Right renal cortex interstitium (tissue), 3 donors: ENCODE measurements at regions not wholly inside any gene's neighbourhood (a gene's known extent, or its start where the extent isn't known, plus 50 kb on each side); places are given as distances from the start of the nearest gene placed in this dataset.
A peak's percentile ranks its signal among the peaks of the same experiment; 100 is the strongest.

Experiments
- DNase-seq, 3 donors: peaks; one replicate each; pipeline ENCODE4 v3.0.0-alpha.2; 2013; ENCODE audit warnings: low read depth in 3 of 3, low spot score in 2 of 3

DNA sequence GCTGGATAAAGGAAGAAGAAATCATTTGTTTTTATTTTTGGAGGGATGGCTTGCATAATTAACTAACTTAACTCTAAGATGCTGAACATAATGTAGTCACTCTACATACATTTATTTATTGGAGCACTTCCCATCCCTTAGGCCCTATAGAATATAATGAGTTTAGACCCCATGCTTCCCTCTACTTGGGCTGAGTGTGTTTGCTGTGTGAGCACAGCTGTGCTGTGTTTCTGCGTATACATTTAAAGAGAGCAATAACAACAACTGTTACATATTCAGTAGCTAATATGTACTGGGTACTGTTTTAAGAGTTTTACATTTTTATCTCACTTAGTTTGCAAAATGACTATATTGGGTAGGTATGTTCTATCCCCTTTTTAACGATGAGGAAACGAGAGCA, 736.6 kb upstream of the NRSN1 start:
- DNase-seq: no peak

- DNase-seq: no peak
These were observed 735.8 kb upstream of the NRSN1 start for GRCh38 chr6:23390221-23390620.

GRCh38 chr6:23394681-23395080, 731.3 kb upstream of the NRSN1 start:
- no peak for DNase-seq

GRCh38 chr6:23395381-23395780, 730.6 kb upstream of the NRSN1 start:
- no peak for DNase-seq

DNA sequence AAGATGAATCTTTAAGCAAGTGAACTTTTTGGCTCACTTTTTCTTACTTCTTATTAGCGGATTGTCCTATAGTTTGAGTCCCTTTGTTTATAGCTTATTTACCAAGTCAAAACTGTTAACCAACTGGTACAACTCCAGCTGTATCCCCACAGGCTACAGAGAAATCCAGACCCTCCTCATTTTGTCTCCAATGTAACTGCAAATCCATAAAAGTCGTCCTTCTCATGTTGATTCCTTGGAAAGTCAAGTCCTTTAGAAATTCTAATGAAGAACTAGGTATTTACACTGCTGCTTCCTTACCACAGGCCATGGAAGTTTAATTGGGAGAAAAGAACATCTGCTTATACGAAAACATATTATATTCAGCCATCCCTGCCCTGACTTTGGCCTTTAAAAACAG, 729.1 kb upstream of the NRSN1 start:
- DNase-seq: no peak

GRCh38 chr6:23403460-23403859, 722.6 kb upstream of the NRSN1 start:
- no peak for DNase-seq

GRCh38 chr6:23409531-23409930, 716.5 kb upstream of the NRSN1 start:
- no peak for DNase-seq

DNA sequence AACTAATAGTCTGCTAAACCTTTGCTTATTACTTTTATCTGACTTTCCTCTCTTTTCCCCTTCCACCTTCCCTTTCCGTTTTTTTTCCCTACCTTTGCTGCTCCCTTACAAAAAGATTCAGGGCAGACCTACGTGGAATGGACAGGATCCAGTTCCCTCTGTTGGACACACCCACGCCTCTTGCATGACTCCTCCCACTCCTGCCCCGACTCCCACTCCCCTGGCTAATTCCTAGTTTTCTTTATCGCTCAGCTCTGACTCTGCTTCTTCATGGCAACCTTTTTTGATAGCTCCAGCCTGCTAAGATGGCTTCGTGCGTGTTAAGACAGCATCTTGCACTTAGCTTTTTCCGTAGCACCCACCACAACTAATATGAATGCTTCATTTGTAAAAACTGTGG, 715.6 kb upstream of the NRSN1 start:
- no peak for DNase-seq

DNA sequence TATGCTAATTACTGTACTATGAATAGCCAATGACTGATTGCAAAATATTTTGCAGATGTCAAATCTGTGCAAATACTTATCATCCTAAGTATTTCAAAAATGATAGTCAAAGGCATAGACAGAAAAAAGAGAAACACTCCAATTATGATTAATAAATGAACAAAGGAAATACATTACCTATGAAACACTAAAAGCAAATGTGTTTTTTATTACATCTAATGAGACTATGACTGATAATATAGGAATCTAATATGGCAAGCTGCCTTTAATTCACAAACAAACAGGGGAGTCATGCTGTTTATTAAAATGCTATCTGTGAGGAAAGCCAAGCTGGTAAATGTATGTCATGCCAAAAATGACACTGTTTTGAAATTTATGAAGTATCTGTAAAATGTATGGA, 713.2 kb upstream of the NRSN1 start:
- no peak for DNase-seq

GRCh38 chr6:23413327-23414050, 712.5 kb upstream of the NRSN1 start:
- DNase-seq: no peak

DNA sequence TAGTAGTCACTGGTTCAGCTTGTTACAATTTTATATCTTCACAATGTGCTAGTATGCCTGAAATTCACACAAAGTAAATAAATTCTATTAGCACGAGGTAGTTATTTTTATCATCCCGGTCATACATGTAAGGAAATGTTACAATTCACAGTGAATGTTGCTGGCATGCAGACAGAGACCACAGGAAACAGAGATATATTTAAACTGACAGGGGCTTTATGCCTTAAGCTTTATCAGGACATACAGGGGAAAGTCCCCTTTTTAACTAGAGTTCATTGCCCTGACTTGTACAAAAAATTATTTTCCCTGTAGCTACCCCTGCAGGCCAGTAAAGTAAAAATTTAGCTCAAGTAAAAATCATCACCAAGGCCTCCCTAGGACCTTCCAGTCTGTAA, 712.0 kb upstream of the NRSN1 start:
- DNase-seq: peak; percentile 58 to 79 (median 68)

GRCh38 chr6:23414922-23415321, 711.1 kb upstream of the NRSN1 start:
- no peak for DNase-seq

- DNase-seq: no peak
These were observed 710.1 kb upstream of the NRSN1 start for GRCh38 chr6:23415819-23416427.

DNA sequence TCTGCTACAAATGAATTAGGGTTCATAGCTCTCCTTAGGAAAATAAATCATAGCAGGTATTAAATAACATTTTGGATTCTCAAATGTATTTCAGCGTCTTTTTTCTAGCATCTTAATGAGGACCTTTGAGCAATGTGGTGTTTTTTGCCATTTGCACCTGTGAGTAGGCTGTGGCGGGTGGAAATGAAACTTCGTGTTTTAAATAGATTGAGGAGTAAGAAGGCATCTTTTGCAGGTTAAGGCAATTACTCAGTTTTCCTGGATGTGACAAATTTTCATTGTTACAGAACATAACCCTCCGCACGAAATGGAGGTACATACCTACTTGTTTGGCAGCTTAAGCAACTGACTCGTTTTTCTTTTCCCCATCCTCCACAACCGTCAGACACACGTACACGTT, 708.9 kb upstream of the NRSN1 start:
- no peak for DNase-seq

DNA sequence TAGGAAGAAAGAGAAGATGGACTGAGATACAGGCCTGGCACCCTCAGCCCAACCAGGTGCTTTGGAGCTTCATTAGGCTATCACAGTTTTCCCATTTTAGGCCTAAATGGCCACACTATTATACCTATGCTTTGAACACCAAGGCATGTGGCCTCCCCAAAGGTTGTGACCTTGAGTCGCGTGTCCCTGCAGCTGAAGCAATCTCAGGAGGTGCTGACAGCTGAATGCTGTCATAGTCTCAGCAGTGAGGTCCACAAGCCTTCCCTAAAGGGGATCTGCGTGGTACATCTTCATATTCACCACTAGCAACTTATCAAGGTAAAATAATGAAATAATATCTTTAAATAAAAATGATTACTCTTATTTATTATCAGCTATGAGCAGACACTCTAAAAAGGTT, 707.9 kb upstream of the NRSN1 start:
- DNase-seq: no peak

- no peak for DNase-seq
These were observed 707.0 kb upstream of the NRSN1 start for GRCh38 chr6:23419046-23419445.

DNA sequence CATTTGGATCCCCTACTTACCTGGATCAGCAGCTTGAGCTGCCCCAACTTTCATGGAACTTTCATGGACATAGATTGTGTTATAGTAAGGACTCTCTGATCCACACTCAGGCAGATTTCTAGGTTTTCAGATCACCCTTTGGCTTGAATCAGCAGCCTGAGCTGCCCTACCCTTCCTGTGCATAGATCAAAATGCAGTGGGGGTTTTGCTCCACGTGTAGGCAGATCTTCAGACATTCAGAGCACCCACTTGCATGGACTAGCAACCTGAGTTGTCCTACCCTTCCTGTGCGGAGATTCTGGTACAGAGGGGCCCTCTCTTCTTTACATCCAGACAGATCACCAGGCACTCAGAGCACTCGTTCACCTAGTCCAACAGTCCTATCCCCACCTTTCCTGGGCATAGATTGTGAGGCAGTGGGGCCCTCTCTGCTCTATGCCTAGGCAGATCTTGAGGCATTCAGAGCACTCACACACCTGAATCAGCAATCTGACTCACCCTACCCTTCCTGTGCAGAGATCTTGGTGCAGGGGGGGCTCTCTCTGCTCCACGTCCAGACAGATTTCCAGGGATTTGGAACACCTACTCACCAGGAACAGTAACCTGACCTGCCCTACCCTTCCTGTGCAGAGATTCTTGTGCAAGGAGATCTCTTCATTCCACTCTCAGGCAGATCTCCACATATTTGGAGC, 705.2 kb upstream of the NRSN1 start:
- DNase-seq: no peak

- DNase-seq: no peak
These were observed 701.4 kb upstream of the NRSN1 start for GRCh38 chr6:23424584-23424983.

- no peak for DNase-seq
These were observed 690.9 kb upstream of the NRSN1 start for GRCh38 chr6:23435126-23435525.

DNA sequence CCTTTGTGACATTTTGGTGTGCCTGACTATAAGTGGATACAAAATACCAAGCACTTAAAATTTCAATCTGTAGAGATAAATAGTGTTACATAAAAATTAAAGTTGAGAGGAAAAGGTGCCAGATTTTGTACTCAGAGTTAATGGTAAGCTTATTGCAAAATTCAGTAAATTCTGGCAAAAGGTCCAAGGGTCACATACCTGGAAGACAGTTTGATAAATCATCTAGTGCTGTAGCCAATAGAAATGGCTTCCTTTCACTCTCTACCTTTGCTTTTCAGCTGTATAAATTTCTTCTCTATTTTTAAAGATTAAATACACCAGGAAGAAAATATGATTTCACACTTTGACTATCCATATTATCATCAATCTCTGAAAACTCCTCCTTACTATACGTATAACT, 690.2 kb upstream of the NRSN1 start:
- no peak for DNase-seq

DNA sequence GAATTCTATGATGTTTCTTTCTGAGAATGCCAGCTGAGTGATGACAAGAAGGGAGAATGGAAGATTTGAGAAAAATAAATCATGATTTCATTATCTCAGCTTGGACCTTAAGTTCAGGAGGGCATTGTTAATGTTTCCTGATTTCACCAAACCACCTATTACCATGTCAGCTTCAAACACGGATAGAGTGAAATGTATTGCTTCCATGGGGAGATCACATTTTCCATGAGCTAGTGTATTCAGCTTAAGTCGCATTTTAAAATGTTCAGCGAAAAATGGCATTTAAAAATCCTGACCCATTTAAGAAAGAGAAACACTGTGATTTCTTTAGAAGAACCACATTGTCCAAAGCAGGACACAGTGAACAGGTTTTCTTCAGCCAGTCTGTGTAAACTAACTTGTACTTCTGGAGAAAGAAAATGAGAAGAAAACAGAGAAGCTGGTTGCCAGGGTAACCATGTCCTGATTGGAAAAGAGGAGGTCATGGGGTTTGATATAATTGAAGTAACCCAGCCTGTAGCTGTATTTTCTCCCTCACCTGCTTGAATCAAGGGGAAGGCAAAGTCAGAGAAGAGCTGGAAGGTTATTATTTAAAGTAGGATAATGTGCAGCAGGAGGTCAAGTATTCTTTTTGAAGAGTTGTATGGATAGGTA, 684.1 kb upstream of the NRSN1 start:
- DNase-seq: no peak
